HG03280 (cell line): ENCODE measurements at regions not wholly inside any gene's neighbourhood (a gene's known extent, or its start where the extent isn't known, plus 50 kb on each side); places are given as distances from the start of the nearest gene placed in this dataset.

Experiments used
- ATAC-seq: cut with Tn5 transposase; IDR thresholded peaks from one replicate; pipeline ENCODE4 v1.9.1; 2021; ENCODE audit warnings: mild to moderate bottlenecking, moderate library complexity; ENCODE audit not compliant: unreplicated experiment

DNA sequence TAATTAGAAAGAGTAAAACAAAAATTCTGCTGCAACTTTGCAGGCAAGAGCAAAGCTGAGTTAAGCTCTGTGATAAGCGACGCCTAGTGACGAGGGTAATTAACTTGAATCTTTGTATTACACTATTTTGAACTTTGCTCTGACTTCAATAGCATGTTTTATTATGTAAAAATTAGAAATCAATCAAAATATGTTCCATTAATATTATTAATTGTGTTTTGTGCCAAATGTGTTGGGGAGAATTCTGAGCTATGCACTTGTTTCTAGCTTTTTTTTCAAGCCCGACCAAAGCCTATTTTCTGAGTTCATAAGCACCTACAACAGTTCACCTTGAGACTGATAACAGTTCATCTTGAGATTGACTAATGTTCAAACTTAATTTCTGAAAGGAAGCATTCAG lies 90.1 kb upstream of the PDE3A start:
- ATAC-seq, result no peak

GRCh38 chr12:20280515-20280914 lies 87.8 kb upstream of the PDE3A start:
- ATAC-seq, result no peak

DNA sequence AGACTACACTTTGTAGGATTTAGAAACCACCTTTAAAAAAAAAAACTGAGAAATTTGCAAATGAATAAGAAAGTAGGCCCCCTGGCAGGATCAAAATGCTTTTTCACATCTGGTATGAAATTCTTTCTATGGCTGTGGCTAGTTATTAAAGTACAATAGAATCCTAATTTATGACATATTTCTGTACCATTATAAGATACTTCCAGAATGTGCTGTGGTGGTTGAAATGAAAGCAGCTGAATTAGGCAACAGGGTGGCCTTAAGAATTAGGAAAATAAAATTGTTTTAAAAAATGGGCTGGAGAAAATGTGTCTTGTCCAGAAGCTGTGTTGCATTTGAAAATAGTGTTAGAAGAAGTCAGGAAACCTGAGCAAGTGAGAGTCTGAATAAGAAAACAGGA lies 85.9 kb upstream of the PDE3A start:
- no peak for ATAC-seq

DNA sequence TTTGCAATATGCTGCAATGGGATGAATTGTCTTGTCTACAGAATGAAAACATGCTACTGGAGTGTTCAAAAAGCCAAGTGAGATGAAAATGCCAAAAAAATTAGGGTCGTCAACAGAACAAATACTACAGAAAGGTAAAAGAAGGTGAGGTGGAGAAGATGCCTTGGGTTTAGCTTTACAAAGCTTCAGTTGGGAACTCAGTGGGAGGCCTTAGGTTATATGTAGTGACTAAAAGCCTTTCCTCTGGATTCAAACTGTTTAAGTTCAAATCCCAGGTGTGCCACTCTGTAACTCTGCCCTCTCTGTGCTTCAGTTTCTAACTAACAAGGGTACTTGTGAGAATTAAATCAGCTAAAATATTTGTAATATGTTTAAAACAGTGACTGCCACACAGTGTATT lies 84.9 kb upstream of the PDE3A start:
- ATAC-seq, result no peak

DNA sequence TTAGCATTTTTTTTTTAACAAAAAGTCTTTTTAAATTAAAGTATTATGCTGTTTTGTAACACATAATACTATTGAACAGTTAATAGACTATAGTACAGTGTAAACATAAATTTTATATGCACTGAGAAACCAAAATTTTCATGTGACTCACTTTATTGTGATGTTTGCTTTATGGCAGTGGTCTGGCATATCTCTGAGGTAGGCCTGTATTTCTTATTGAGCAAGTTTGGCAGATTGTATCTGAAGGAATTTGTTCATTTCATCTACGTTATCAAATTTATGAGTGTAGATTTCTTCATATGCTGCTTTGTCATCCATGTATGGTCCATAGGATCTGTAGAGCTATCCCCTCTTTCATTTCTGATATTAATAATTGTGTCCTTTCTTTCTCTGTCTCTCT lies 78.8 kb upstream of the PDE3A start:
- ATAC-seq, result no peak

GRCh38 chr12:20300457-20300856 lies 67.9 kb upstream of the PDE3A start:
- no peak for ATAC-seq

DNA sequence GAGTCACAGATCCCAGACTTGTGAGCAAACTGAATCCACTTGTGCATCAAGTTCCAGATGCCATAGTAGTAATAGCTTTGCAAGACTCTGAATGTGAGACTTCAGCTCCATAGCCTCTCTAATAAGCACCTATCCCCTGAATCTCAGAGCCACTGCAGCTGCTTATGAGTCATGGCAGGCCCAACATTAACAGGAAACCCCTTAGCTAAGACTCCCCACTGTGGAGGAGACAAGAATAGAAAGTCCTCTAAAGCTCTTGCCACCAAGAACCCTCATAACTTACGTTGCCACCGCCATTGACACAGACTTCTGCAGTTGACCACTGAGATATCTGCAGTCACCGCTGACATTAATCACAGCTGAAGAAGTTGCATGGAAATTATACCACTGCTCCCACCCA lies 62.9 kb upstream of the PDE3A start:
- ATAC-seq, result no peak

DNA sequence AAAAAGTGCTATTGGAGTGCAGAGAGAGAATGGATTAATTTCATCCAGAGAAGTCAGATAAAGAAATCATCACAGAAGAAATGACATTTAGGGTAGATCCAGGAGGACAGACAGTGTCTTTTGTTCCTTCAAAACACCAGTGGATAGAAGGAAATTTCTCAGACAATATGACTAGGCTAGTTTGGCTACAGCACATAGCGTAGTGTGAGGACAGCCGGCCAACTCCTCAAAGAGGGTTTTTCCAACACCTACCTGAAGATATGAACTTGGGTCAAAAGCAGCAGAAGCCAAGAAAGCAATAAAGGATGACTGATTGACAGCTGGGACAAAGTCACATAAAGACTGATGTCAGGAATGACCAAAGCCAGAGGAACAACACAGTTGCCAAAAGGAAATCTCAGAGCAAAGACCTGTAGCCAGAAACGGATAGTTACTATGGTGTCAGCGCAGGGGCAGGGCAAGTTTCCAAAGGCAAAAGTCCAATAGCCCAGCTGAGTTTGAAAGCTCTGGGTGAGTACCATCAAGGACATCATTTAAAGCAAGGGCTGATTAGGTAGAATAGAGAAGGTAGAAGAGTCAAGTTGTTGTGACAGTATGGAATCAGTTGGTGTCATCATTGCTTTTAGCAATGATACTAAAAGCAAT lies 58.7 kb upstream of the PDE3A start:
- ATAC-seq, result no peak

DNA sequence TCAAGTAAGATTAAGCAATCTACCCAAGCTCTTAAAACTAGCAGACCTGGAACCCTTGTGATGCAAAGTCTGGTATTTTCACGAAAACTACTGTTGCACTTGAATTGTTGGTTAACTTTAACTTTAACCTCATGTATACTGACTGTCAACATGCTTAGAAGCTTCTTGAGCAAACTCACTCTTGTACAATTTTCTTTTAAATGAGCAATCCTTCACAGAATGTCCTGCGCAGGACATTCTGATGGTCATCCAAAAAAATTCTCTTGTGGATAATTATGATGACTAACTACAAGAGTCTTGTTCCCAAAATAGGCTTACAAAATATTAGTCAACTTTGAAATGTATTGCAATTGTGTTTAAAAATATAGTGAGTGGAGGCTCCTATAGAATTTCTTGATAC lies 54.0 kb upstream of the PDE3A start:
- no peak for ATAC-seq

GRCh38 chr12:20317554-20317953 lies 50.8 kb upstream of the PDE3A start:
- no peak for ATAC-seq
